Stimulated activated CD4-positive, alpha-beta T cell treated with anti-CD3 and anti-CD28 coated beads, Interleukin-15, amount 100 ng/mL, for 1 hour (primary cell): ENCODE measurements at regions not wholly inside any gene's neighbourhood (a gene's known extent, or its start where the extent isn't known, plus 50 kb on each side); places are given as distances from the start of the nearest gene placed in this dataset.

Experiments used
- DNase-seq, 2 donors: peaks; one replicate each; pipeline ENCODE4 v3.0.0-alpha.2; 2020; ENCODE audit warnings: low read depth in 1 of 2, low spot score in 1 of 2

DNA sequence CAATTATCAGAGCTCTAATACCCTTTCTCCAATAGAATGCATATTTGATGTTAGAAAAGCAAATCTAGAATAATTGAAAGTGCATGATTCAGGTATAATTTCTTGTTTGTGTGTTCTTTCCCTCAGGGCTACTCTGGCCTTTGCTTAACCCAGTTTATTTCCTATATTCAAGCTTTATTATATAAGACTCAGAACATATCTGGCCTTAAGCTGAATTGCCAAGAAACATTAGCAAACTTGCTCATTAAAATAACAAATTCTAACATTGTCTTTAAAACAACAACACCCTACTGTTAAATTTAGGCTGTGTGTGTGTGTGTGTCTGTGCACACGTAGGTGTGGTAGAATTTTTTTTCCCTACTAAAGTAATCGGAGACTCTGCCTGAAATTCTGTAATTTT is 426.5 kb downstream of the UTRN start:
- no peak for DNase-seq

DNA sequence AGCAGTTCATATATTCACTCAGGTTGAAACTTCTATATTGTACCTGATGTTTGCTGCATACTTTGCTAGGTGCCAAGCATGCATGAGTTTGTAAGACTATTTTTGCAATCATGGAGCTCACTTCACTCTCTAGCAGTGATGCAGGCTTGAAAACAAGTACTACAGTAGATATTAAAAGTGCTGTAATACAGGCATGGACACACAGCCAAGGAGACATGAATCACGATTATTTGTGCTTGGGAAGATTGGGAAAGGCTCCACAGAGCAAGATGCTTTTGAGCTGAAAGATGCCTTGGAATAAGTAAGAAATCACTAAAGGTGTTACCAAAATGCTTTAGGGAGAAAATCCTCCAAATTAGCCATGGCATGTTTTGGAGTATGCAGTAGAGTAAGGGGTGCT is 427.4 kb downstream of the UTRN start:
- DNase-seq = no peak

DNA sequence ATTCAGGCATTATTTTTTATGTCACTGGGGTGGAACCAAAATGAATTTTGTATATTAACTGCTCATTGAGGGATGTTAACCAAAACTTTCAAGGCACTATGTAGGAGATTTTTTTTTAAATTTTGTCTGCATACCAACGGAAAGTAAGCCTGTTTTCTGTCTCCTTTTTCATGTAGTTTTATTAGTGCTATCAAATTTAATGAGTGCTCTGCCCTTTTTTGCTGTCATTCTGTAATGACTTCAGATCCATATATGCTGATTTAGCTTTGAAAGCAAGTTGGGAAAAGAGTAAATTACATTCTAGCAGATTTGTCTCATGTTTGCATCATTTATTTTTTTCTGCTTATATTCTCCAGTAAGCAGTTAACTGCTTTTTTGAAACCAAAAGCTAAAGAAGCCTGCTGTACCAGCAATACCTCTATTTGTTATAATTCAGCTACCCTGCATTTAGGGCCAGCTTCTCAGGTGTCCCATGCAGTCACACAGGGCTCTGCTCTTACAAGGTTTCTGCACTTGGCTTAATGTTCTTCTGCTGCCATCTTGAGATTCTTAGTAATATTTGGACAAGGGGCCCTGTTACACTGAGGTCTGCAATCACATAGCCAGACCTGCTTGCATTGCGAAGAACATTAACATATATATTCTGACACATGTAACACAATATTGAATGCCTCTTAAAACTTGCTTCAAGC is 429.0 kb downstream of the UTRN start:
- DNase-seq = no peak

DNA sequence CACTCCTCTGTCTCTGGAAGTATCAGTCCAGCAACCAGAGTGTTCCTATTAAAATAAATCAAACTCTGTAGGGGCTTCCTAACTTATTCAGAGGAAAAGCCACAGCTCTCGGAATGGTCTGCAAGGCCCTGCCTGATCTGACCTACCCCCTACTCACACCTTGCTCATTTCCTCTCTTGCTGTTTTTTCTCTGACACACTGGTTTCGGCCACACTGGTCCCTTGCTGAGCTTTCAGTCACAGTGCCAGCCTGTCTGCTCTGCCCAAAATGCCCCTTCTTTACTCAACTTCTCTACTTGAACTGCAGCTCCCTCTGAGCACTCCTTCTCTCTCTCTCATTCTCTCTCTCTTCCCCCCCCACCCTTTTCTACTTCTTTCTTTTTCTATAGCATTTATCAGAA is 430.2 kb downstream of the UTRN start:
- DNase-seq = no peak

DNA sequence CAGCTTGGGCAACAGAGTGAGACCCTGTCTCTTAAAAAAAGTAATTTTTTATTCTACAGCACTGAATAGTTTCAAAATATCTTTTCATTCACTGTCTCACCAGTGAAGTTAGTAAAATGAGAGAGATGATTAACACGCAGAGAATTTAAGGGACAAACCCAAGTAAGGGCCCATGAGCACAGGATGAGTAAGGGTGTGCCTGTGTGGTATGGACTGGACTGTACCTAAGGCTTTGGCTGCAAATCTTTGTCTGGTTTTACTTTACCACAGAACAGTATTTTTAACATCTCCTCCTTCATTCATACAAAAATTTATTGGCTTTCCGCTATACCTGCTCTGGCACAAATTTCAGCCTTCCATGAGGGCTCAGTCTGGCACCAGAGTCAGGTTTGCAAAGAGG is 433.3 kb downstream of the UTRN start:
- no peak for DNase-seq

DNA sequence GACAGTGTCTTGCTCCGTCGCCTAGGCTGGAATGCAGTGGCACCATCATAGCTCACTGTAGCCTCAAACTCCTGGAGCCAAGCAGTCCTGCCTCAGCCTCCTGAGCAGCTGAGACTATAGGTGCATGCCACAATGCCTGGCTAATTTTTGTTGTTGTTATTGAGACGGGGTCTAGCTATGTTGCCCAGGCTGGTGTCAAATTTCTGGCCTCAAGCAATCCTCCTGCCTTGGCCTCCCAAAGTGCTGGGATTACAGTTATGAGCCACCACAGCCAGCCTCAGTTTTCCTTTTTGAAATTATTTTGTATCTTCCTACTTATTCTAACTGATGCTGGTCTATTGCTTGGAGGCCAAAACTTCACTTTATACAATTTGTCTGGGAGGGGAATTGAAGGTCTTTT is 436.1 kb downstream of the UTRN start:
- no peak for DNase-seq

DNA sequence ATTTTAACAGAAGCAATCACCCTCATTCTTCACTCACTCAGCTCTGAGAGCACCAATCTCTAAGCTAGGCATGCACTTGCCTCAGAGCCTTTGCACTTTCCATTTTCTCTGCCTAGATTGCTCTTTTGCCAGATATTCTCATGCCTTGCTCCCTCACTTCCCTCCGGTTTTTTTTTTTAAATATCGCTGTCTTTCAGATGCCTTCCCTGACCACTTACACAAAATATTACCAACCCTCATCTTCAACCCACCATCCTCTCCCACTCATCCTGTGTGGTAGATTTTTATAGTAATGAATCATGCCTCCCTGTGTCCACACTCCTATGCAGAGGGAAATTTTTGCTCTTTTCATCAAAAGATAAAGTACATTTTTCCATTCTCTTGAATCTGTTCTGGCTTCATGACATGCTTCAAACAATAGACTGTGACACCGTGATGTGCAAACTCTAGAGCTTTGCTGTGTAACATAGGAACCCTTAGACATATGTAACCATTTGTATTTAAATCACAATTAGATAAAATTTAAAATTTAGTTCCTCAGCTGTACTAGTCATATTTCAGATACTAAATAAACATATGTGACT is 437.1 kb downstream of the UTRN start:
- no peak for DNase-seq

DNA sequence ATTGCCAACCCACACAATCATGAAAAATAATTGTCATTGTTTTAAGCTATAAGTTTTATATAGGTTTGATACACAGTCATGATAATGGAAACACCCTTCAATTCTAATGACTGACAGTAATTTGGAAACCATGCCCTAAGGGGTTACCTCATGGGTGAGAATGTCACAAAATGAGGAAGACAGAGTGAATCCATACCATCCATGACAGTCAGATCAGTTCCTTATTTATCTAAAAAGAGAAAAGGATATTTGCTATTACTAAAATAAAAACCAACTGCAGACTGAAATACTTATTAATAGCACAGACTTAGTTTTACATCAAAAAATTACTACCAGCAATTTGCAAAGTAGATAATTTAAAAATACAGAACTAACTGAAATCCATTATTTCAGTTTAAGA is 437.8 kb downstream of the UTRN start:
- DNase-seq = no peak

DNA sequence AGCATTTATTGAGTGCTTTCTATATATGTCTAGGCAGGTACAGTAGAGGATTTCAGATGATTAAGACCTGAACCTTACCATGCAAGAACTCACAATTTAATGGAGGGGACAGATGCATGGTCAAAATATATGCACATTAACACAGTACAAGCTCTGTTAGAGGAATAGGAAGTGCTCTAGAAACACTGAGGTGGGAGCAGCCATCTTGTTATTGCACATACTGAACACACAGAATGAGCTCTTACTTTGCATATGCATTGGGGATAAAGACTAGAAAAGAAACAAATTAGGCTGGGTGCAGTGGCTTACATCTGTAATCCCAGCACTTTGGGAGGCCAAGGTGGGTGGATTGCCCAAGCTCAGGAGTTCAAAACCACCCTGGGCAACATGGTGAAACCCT is 438.3 kb downstream of the UTRN start:
- DNase-seq = no peak

DNA sequence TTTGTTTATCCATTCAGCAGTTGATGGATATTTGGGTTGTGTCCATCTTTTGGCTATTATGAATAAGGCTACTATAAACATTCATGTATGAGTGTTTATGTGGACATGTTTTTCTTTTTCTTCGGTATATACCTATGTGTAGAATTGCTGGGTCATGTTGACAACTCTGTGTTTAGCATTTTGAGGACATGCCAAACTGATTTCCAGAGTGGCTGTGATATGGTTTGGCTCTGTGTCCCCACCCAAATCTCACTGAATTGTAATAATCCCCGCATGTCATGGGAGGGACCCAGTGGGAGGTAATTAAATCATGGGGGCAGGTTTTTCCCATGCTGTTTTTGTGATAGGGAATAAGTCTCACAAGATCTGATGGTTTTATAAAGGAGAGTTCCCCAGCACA is 439.7 kb downstream of the UTRN start:
- no peak for DNase-seq

DNA sequence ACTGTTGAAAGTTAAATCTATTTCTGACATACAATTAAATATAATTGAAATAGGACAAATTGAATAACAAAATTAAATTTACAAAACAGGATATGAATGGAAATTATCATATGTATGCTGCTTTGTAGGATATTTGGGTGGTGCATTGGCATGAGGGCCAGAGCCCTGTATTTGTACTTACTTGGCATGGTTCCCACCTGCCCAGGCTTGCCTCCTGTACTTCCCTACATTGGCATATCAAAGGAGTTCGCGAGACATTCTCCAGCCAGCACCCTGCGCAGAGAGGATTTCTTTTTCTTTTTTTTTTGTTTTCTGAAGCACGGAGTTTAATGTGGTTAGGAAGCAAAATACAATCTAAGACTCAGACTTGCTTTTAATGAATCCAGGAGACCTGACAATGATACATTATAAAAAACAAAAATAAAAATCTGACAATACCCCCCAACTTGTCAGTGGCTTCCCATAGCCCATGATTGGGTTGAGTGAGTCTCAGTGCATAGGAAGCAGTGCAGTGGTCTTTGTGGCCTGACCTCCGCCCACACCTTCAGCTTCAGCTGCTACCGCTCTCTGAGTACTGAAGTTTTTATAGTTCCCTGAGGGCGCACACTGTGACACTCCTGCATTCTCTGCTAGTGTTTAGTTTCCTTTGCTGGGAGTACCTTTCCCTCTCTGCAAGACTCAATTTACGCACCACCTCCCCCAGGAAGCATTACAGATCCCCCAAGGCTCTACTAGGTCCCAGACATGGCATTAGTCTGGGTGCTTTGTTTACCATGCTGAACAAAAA is 440.8 kb downstream of the UTRN start:
- DNase-seq = no peak

DNA sequence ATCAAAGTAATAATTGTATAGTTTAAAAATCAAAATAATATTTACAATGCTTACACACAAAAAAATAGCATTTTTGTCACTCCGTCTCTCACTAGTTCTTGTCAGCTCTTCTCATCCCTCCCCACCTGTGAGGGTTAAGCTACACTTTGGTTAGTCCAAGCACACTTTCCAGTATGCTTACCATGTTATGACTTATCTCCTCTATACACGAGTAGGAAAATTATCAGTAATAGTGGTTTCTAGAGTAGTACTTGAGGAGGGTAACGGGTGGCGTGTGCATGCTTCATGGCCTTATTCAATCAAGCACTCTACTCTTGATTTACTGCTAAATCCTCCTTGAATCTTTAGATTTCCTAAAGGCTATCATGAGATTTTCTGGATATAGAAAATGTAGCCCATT is 443.7 kb downstream of the UTRN start:
- DNase-seq = no peak

DNA sequence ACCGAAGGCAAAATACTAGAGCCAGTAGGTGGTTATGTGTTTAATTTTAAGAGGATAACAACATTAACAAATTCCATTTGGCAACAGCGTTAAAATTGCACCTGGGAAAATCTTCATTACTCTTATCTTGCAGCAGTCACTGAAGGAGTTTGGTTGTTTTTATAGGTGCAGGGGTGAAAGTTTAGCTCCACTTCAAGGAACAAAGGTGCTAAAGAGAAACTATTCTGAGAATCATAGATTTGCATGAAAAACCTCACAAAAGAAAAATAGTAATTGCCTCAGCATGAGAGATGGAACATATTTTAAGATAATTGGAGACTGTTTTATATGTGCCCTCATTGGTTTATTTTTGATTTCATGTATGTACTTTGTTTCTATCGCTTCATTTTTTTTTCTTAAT is 444.4 kb downstream of the UTRN start:
- no peak for DNase-seq

DNA sequence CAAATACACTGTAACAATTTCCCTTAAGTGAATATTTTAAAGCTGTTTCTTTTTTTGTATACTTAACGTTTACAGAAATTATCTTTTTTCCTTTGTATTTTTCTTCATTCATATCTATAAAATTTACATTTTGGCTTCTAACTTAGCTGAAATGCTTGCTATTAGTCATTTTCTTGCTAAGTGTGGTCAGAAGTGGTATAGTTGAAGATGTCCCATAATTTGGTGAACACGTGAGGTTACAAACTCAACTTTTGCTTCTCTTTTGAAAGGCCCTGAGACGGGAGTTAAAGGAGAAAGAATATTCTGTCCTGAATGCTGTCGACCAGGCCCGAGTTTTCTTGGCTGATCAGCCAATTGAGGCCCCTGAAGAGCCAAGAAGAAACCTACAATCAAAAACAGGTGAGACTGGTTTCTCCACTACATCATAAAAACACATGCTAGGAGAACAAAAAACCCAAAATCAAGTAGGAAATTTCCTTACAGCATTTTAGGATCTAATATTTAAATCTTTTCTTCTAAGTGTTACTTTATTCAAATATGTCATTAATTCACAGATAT is 445.0 kb downstream of the UTRN start:
- DNase-seq = no peak

DNA sequence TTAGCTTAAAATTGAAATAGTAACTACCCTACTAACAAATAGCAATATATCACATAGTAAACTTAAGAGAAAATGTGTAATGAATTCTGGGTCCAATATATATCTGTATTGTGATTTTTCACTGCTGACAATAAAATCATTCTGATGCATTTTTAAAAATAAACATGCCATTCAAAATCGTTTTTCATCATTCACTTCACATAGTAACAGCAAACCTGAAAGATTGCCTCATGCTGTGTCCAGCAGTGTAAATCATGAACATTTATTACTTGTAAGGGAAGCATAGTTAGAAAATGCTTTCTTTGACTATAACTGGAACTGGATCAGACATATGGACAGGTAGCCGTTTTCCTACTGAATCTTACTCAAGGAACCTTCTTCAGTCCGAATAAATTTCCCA is 446.1 kb downstream of the UTRN start:
- DNase-seq = no peak

DNA sequence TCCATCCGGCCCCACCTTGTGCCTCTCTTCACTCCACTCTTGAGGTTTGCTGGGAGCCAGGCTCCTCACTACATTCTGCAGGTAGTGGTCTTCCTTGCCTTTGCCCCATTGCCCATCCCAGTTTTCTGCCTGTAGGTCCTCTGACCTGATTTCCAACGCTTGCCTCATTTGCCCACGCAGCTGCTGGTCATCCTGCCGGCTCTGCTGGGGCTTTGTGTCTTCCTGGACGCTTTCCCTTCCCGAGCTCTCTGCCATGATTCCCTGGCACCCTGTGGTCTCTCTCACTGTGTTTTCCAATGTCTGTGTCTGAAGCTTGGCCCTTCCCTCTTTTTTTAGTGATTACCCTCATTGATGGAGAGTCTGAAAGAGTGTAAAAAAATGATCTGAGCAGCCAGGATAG is 451.6 kb downstream of the UTRN start:
- DNase-seq = no peak

DNA sequence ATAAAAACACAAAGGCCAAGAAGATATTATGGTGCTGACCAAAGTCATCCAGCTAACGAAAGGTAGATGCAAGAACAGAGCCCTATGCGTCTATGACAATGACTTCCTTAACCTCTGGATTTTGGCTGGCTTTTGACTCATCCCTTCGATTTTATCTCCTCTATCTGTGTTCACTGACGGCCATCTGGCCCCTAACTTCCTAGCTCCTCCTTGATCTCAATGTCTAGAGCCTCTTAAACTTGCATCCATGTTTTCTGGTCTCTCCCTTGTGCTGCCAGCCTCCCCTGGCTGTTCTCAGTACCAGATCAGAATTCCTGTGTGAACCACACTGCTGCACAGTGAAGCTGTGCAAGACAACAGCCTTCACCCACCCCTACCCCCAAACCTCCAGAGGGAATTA is 452.9 kb downstream of the UTRN start:
- no peak for DNase-seq

DNA sequence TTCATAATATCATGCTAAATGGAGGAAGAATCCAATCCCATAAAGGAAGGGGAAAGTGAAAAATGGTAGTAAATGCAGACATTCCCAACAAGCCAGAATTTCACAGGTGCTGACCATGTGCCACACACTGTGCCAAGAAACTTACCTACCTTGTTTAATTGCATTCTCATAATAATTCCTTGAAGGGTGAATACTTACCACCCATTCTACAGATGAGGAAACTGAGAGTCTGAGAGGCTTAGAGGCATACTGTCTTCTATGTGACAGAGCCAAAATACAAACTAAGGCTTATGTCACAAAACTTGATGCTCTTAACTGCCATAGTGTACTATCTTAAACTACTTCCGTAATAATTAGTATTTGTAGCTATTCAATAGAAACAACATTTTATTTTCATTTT is 454.7 kb downstream of the UTRN start:
- DNase-seq = no peak

DNA sequence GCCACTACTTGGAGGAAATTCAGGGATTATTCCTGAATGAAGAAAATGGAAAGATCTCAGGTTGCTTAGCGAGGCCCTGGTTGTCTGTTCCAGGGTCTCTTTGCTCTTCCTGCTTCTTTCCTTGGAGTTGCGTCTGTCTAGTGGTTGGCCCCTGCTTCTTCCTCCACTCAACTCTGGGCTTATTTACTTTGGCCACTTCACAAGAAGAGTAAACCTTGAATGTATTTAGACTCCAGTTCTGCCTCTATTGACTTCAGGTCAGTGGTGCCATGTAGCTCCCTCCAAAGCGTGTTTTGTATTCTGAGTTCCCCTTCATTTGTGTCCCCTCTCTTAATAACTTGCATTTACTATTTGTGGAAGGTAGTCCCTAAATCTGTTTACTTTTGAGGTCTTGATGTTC is 456.5 kb downstream of the UTRN start:
- no peak for DNase-seq

DNA sequence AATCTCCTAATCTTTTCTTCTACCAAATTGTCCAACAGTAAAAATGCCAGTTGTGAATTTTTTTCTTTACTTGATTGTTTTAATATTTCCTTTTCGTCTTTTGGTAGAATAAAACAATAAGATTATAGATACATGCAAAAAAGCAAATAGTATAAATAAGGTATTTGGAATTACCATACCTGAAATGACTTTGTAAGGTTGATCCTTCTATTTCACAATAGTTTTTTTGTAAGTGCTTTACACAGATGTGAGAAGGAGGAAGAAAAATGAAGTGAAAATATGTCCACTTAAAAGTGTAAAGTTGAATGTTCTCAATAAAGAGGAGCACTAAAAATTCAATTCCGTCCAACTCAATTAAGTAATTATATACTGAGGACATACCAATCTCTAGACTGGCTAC is 457.6 kb downstream of the UTRN start:
- no peak for DNase-seq

DNA sequence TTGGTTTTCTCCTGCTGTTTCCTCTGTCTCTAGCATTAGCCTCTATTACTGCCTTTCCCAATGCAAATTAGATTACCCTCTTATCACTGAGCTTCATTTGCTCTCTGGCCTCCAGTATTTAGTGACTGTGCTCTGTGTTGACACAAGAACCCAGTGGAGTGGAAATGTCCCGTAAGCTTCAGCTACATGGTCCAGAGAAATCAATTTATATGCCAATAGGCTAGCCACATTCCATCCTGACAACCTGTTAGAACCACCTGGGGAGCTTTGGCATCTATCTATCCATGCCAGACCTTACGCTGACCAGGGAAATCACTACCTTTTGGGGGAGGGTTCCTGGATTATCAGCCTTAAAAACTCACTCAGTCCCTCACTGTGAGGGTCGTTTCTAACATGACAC is 459.6 kb downstream of the UTRN start:
- no peak for DNase-seq

DNA sequence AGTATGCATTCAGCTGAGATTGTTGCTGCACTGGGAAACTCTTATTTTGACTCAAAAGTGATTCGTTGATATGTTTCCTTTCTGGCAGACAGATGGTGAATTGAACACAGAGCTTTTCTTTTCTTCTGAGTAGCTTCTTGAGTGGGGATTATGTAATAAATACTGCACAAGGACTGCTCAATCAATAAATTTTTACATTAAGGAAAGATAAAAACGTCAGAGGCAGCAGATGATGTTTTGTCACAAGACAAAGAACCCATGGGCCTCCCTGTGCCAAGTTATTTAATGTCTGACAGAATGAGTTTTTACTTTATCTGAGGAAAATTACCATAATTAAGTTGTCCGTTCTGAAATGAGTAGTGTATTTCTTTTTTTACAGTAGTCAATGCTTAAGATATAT is 460.3 kb downstream of the UTRN start:
- no peak for DNase-seq
